ENCODE measurements at regions not wholly inside any gene's neighbourhood (a gene's known extent, or its start where the extent isn't known, plus 50 kb on each side); places are given as distances from the start of the nearest gene placed in this dataset.

DNA sequence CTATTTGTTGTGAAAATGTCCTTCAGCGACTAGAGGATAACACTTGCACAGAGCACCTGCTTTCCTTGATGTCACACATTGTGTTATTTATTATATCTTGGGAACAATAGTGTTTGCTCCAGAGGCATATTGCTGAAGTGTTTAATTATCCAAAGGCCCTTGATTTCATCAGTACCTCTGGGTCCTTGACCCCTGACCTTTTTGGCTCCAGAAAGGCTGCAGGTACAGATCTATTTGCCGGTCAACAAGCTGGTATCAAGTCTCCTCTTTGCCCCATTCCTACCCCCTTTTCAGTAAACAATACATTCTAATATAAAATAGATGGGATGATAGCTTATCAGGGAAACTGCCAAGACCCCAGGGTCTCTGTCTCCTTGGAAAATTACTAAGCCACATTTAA is 206.8 kb downstream of the DACT1 start:
- H3K27me3 ChIP-seq (ENCODE audit: control insufficient read depth, insufficient read depth, low read length): no peaks in the 10 kb centered on the region
- POLR2A ChIA-PET: no interaction called here
- TF ChIP-seq, protein P1, sequence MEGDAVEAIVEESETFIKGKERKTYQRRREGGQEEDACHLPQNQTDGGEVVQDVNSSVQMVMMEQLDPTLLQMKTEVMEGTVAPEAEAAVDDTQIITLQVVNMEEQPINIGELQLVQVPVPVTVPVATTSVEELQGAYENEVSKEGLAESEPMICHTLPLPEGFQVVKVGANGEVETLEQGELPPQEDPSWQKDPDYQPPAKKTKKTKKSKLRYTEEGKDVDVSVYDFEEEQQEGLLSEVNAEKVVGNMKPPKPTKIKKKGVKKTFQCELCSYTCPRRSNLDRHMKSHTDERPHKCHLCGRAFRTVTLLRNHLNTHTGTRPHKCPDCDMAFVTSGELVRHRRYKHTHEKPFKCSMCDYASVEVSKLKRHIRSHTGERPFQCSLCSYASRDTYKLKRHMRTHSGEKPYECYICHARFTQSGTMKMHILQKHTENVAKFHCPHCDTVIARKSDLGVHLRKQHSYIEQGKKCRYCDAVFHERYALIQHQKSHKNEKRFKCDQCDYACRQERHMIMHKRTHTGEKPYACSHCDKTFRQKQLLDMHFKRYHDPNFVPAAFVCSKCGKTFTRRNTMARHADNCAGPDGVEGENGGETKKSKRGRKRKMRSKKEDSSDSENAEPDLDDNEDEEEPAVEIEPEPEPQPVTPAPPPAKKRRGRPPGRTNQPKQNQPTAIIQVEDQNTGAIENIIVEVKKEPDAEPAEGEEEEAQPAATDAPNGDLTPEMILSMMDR (IDR thresholded peaks at IDR 0.05; ENCODE audit: insufficient read depth, low read depth, low read length): no peak
- no peaks in the 10 kb centered on the region for H3K36me3 ChIP-seq (ENCODE audit: control insufficient read depth, insufficient read depth, low read length)
- no peak for DNase-seq (ENCODE audit: low read depth)
- H3K4me3 ChIP-seq (ENCODE audit: low read depth, low read length): no peak overlapping the region
- CTCF ChIA-PET: no interaction called here

DNA sequence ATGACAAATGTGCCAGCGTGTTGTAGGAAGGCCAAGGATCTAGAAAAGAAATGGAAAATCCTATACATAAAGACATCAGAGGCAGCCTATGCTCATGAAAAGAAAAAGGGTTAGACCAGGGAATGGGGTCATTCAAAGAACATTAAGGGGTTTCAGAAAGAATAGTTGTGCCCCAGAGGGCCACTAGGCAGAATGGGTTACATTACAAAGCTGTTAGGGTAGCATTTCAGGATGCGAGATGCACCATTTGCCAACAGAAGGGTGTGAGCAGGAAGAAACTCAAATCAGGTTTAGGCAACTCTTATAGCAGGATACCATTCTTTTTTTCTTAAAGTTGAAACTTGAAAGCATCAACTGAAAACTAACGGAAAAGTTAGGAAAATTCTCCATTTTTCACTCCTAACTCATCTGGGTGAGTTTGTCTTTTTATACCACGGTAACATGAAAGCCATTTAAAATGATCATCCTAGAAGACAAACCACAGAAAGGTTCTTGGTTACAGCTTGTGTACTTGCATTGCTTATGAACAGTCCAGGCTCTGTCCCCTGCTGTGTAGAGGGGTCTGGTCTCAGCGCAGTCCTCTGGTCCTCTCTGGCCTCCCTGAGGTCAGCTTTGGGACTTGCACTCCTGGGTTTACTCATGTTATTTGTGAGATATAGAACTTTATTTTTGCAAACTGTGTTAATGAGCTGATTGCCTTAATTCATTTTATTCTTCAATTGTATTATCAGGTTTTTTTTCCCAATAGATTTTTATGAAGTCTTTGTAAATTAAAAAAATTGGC is 209.1 kb downstream of the DACT1 start:
- TF ChIP-seq, protein P1 (IDR thresholded peaks at IDR 0.05; ENCODE audit: insufficient read depth, low read depth, low read length): no peak
- CTCF ChIA-PET: no interaction called here
- no peaks in the 10 kb centered on the region for H3K36me3 ChIP-seq (ENCODE audit: control insufficient read depth, insufficient read depth, low read length)
- no peak overlapping the region for H3K4me3 ChIP-seq (ENCODE audit: low read depth, low read length)
- POLR2A ChIA-PET: no interaction called here
- no peak for DNase-seq (ENCODE audit: low read depth)
- H3K27me3 ChIP-seq (ENCODE audit: control insufficient read depth, insufficient read depth, low read length): no peaks in the 10 kb centered on the region

DNA sequence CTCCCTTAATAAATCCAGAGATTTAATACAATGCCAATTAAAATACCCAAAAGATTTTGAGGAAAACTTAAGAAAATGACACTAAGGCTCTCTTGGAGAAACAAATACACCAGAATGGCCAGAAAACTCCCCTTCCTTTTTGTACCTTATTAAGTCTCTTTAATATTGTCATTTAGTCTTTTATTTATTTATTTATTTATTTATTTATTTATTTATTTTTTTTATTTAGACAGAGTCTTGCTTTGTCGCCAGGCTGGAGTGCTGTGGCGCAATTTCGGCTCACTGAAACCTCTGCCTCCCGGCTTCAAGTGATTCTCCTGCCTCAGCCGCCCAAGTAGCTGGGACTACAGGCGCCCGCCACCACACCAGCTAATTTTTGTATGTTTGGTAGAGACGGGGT is 210.6 kb downstream of the DACT1 start:
- no peak for DNase-seq (ENCODE audit: low read depth)
- TF ChIP-seq, protein P1 (IDR thresholded peaks at IDR 0.05; ENCODE audit: insufficient read depth, low read depth, low read length): no peak
- Histone ChIP-seq H3K36me3 (ENCODE audit: control insufficient read depth, insufficient read depth, low read length) (no peaks in the 10 kb centered on the region), H3K4me3 (ENCODE audit: low read depth, low read length) (no peak overlapping the region), H3K27me3 (ENCODE audit: control insufficient read depth, insufficient read depth, low read length) (no peaks in the 10 kb centered on the region)
- ChIA-PET CTCF (no interaction called here), POLR2A (no interaction called here)

DNA sequence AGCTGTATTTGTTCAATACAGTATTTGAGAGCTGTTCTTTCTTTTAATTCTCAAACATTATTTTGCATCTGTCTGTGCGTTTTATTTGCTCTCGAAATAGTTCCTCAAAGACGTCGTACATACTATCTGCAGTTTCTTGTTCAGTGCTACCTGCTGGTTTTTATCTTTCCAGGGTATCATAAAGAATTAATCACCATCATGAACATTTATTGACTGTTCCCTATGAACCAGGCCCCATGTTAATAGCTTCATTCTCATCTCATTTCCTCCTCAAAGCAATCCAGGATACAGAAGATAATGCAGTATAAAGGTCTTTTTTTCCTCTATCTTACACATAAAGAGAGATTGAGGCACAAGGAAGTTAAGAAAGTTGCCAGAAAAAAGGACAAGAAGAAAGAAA is 211.8 kb downstream of the DACT1 start:
- ChIA-PET CTCF (no interaction called here), POLR2A (no interaction called here)
- TF ChIP-seq, protein P1 (IDR thresholded peaks at IDR 0.05; ENCODE audit: insufficient read depth, low read depth, low read length): no peak

DNA sequence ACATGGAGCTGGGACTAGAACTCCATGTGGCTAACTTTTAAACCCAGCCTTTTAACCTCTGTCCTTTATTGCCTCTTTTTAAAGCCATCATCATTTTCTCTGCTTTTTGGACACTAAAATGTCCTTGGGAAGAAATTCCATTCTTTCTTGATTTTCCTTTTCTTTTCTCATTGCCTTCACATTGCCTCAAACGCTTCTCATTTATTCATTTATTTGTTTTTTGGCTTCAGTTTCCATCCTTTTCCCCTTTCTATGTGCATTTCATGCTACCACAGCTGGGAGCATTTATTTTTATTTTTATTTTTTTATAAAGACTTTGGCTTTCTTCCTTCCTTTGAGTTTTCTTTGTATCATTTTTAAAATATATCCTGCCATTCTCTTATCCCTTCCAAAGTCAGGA is 212.2 kb downstream of the DACT1 start:
- TF ChIP-seq, protein P1 (IDR thresholded peaks at IDR 0.05; ENCODE audit: insufficient read depth, low read depth, low read length): no peak

More for the DNA sequence above, 211.8 kb downstream of the DACT1 start:
- Histone ChIP-seq H3K36me3 (ENCODE audit: control insufficient read depth, insufficient read depth, low read length) (no peaks in the 10 kb centered on the region), H3K27me3 (ENCODE audit: control insufficient read depth, insufficient read depth, low read length) (no peaks in the 10 kb centered on the region), H3K4me3 (ENCODE audit: low read depth, low read length) (no peak overlapping the region)
- DNase-seq (ENCODE audit: low read depth): no peak

More for the DNA sequence above, 212.2 kb downstream of the DACT1 start:
- Histone ChIP-seq H3K27me3 (ENCODE audit: control insufficient read depth, insufficient read depth, low read length) (no peaks in the 10 kb centered on the region), H3K4me3 (ENCODE audit: low read depth, low read length) (no peak overlapping the region), H3K36me3 (ENCODE audit: control insufficient read depth, insufficient read depth, low read length) (no peaks in the 10 kb centered on the region)
- CTCF ChIA-PET: no interaction called here
- POLR2A ChIA-PET: no interaction called here
- DNase-seq (ENCODE audit: low read depth): no peak

Measured in BJ (cell line).